AG08395 (cell line): ENCODE measurements at regions not wholly inside any gene's neighbourhood (a gene's known extent, or its start where the extent isn't known, plus 50 kb on each side); places are given as distances from the start of the nearest gene placed in this dataset.
"Not testable (repeated sequence)": the region's sequence is repeated elsewhere in the genome, so short reads cannot be mapped to it uniquely, and the experiment has no call there.

Experiments
- DNase-seq: peaks from one replicate; pipeline ENCODE4 v3.0.0; 2012; ENCODE audit warnings: mixed read lengths, low spot score

GRCh38 chr3:38966811-38967692, 84.7 kb downstream of the SCN11A start:
- DNase-seq, result no peak

- no peak for DNase-seq
Measured at GRCh38 chr3:38964646-38965045, 87.1 kb downstream of the SCN11A start.

DNA sequence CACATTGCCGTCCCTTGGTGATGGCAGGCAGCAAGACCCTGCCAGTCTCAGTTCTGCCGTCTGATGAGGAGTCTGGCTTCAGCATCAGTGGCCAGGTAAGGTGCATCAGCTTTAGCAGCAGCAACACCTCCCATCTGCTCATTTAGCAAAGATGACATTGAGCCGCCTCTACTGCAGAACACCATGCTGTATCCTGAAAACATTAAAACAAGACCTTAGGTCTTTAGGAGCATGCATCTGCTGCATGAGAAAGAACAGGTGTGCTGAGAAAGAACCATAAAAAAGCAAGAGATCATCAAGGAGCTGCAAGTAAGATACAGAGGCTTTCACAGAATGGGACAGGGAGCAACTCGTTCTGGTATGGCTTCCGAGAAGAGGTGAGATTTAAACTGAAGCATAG, 87.5 kb downstream of the SCN11A start:
- no peak for DNase-seq

DNA sequence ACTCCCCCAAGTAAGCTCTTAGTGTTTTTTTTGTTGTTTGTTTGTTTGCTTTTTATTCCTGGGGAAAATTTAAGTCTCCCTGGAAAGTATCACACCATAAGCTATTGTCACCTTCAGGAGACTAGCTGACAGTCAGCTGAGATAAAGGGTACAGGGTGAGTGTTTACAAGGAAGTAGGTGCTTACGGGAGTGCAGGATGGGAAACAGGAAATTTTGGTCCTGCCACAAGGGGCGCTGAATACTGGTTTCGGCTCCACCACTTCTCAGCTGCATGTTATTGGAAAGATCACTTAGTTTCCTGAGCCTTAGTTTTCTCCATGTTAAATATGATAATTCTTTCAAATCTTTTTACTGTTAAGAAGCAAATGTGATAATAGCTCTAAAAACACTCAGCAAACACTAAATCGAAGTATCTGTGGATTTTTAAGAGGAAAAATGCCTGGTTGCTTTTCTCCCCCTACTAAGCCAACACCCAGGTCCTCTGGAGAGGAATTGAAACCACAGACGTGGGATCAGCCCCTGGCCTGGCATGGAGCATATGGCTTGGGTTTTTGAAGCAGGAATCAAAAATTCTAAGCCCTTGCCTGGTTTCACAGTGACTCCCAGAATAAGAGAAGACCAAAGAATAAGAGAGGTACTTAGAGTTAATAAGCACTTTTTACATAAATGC, 90.7 kb downstream of the SCN11A start:
- DNase-seq, result peak; percentile 73

DNA sequence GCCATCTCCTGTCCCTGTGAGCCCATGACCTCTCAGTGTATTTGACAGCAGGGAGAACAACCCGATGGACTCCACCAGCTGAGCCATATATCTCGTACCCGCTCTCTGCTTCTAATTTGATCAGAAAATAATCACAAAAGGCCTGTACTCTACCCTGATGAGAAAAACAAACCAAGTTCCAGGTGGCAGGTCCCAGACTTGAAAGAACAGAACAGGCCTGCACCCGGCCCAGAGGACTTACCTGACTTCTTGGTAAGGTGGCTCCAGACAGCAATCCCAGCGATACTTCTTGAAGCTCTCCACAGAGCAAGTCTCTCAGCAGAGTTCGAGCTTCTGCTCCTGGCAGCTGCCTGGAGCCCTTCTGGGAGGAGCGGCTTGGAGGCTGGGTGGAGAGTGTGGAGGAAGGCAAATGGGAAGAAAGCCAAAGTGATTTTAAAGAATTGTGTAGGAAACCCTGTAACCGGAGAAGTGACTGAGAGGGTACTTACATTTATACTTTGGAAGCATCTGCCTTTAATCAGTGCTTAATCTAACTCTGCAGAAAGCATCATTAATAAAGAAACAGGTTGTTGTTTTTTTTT, 91.6 kb downstream of the SCN11A start:
- no peak for DNase-seq

GRCh38 chr3:38958026-38958720, 93.6 kb downstream of the SCN11A start:
- no peak for DNase-seq

GRCh38 chr3:38957296-38957695, 94.4 kb downstream of the SCN11A start:
- DNase-seq, result no peak

- DNase-seq, result no peak
Measured at GRCh38 chr3:38952721-38953120, 99.0 kb downstream of the SCN11A start.

- not testable (repeated sequence) for DNase-seq
Measured at GRCh38 chr3:38951167-38951566, 100.6 kb downstream of the SCN11A start.

GRCh38 chr3:38950581-38950980, 101.2 kb downstream of the SCN11A start:
- no peak for DNase-seq

- DNase-seq, result no peak
Measured at GRCh38 chr3:38949994-38950393, 101.8 kb downstream of the SCN11A start.

DNA sequence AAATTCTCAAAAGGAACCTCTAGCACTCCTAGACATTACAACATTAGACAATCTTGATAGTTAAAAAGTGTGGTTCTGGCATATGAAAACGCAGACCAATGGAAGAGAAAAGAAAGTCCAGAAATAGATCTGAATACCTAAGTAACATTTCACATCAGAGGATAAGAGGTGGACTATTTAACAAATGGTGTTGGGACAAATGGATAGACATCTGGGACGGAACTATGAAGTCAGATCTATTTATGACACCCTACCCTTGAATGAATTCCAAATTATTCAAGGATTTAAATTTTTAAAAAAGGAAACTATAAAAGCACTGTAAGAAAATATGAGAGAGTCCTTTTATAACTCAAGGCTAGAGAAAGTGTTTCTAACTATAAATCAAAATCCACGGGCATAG, 111.3 kb downstream of the SCN11A start:
- no peak for DNase-seq

GRCh38 chr3:38925351-38925750, 109.3 kb upstream of the SCN10A start:
- no peak for DNase-seq

- peak; percentile 40 for DNase-seq
Measured at GRCh38 chr3:38916706-38917105, 100.7 kb upstream of the SCN10A start.

DNA sequence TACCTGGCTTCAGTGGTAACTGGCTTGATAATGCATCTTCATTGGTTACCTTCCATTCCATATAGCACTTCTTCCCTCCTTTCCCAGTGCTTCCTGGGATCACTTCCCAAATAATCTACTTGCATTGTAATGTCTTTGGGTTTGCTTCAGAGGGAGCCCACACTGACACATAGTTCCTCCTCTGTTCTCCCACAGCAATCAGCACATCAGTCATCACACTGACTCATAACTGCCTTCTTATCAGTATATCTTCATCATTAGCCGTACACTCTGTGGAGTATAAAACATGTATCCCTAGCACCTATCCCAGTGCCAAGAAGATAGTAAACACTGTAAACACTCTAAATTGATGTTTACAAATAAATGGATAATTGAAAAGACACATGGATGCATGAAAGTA, 91.4 kb upstream of the SCN10A start:
- DNase-seq, result no peak

- no peak for DNase-seq
Measured at GRCh38 chr3:38890426-38890825, 74.4 kb upstream of the SCN10A start.

DNA sequence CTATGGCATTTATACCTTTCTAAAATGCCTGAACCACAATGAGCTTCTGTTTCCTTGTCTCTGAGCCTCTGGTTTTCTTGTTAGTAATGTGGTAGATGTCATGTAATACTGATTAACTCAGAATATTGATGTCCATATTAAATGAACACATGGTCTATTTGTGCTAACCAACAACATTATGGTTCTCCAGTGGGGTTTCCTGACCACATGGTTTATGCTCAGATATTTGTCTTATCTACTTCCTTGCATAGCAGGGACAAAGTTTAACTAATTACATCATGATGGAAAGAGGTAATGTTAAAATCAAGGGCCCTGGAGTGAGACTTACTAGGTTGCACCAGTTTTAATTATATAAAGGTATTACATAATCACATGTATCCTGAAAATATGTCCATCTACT, 62.6 kb upstream of the SCN10A start:
- DNase-seq, result no peak
